ENCODE measurements at regions not wholly inside any gene's neighbourhood (a gene's known extent, or its start where the extent isn't known, plus 50 kb on each side); places are given as distances from the start of the nearest gene placed in this dataset.

- DNase-seq (ENCODE audit: extremely low read depth, low read depth): no peak
These were observed 163.7 kb downstream of the KLF12 start for GRCh38 chr13:73970421-73971055.

- no peak for DNase-seq (ENCODE audit: extremely low read depth, low read depth)
These were observed 166.6 kb downstream of the KLF12 start for GRCh38 chr13:73967397-73968165.

GRCh38 chr13:73966331-73966730 is 167.9 kb downstream of the KLF12 start:
- no peak for DNase-seq (ENCODE audit: extremely low read depth, low read depth)

- no peak for DNase-seq (ENCODE audit: extremely low read depth, low read depth)
These were observed 171.9 kb downstream of the KLF12 start for GRCh38 chr13:73962284-73962683.

GRCh38 chr13:73961181-73961580 is 173.0 kb downstream of the KLF12 start:
- DNase-seq (ENCODE audit: extremely low read depth, low read depth): no peak

- no peak for DNase-seq (ENCODE audit: extremely low read depth, low read depth)
These were observed 173.7 kb downstream of the KLF12 start for GRCh38 chr13:73960474-73960873.

- no peak for DNase-seq (ENCODE audit: extremely low read depth, low read depth)
These were observed 175.4 kb downstream of the KLF12 start for GRCh38 chr13:73958657-73959397.

GRCh38 chr13:73957889-73958288 is 176.3 kb downstream of the KLF12 start:
- no peak for DNase-seq (ENCODE audit: extremely low read depth, low read depth)

- no peak for DNase-seq (ENCODE audit: extremely low read depth, low read depth)
These were observed 177.3 kb downstream of the KLF12 start for GRCh38 chr13:73956795-73957408.

- DNase-seq (ENCODE audit: extremely low read depth, low read depth): no peak
These were observed 178.2 kb downstream of the KLF12 start for GRCh38 chr13:73955977-73956500.

- DNase-seq (ENCODE audit: extremely low read depth, low read depth): no peak
These were observed 179.4 kb downstream of the KLF12 start for GRCh38 chr13:73954808-73955207.

- DNase-seq (ENCODE audit: extremely low read depth, low read depth): no peak
These were observed 181.6 kb downstream of the KLF12 start for GRCh38 chr13:73952648-73953047.

- DNase-seq (ENCODE audit: extremely low read depth, low read depth): no peak
These were observed 185.2 kb downstream of the KLF12 start for GRCh38 chr13:73948848-73949529.

- DNase-seq (ENCODE audit: extremely low read depth, low read depth): no peak
These were observed 188.3 kb downstream of the KLF12 start for GRCh38 chr13:73945871-73946270.

GRCh38 chr13:73945382-73945781 is 188.8 kb downstream of the KLF12 start:
- DNase-seq (ENCODE audit: extremely low read depth, low read depth): no peak

- no peak for DNase-seq (ENCODE audit: extremely low read depth, low read depth)
These were observed 190.3 kb downstream of the KLF12 start for GRCh38 chr13:73943965-73944233.

GRCh38 chr13:73943137-73943964 is 190.9 kb downstream of the KLF12 start:
- no peak for DNase-seq (ENCODE audit: extremely low read depth, low read depth)

- DNase-seq (ENCODE audit: extremely low read depth, low read depth): no peak
These were observed 192.5 kb downstream of the KLF12 start for GRCh38 chr13:73941752-73942151.

- DNase-seq (ENCODE audit: extremely low read depth, low read depth): no peak
These were observed 194.1 kb downstream of the KLF12 start for GRCh38 chr13:73940098-73940497.

- DNase-seq (ENCODE audit: extremely low read depth, low read depth): no peak
These were observed 194.6 kb downstream of the KLF12 start for GRCh38 chr13:73939603-73940002.

Measured in NCI-H460 (cell line).